ENCODE measurements at regions not wholly inside any gene's neighbourhood (a gene's known extent, or its start where the extent isn't known, plus 50 kb on each side); places are given as distances from the start of the nearest gene placed in this dataset.
"Not testable (repeated sequence)": the region's sequence is repeated elsewhere in the genome, so short reads cannot be mapped to it uniquely, and the experiment has no call there.

DNA sequence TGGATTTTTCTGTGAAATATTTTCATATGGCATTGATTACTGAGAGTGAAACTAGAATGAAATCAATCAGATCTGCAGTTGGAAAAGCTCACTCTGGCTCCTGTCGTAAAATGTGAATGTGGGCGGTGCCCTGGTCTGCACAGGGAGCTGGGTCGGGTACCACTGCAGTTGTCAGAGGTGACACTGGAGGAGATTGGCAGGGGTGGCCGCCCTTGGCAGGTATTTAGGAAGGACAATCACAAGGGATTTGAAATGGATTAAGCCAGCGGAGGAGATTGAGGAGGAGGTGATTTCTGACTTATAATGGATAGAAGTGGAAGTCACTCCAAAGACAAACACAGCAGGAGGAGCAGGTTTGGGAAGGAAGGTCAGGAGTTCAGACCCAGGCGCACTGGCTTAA, 109.0 kb upstream of the ZNF479 start:
- H2BK20ac ChIP-seq (ENCODE audit: low read length); FAIRE-seq; CTCF ChIA-PET (ENCODE audit: partially characterized antibody); H3K56ac ChIP-seq (replicated peaks; ENCODE audit: insufficient read length, low read depth, low read length); H3K23me2 ChIP-seq (ENCODE audit: low read depth, low read length); H2AK5ac ChIP-seq (ENCODE audit: low read depth, low read length); H3K23ac ChIP-seq (ENCODE audit: insufficient read length); H4K20me1 ChIP-seq (replicated peaks in 1 of 2; ENCODE audit: control insufficient read depth in 1 of 2, insufficient read depth in 2 of 2, low read length in 2 of 2); H2AFZ ChIP-seq (ENCODE audit: low read length); H3K14ac ChIP-seq (ENCODE audit: insufficient read length); H2BK120ac ChIP-seq (replicated peaks; ENCODE audit: low read depth, low read length); H3K79me2 ChIP-seq (ENCODE audit: control insufficient read depth in 1 of 2, insufficient read depth in 2 of 2, low read length in 2 of 2); H3K4me2 ChIP-seq (ENCODE audit: insufficient read depth in 1 of 2, low read depth in 2 of 2, low read length in 2 of 2); H3K27ac ChIP-seq (ENCODE audit: low read depth, low read length); POLR2A ChIA-PET (ENCODE audit: partially characterized antibody); H3K18ac ChIP-seq (ENCODE audit: extremely low read depth, low read length); H3K36me3 ChIP-seq (ENCODE audit: control insufficient read depth in 2 of 4, insufficient read depth in 4 of 4, low read length in 3 of 4); H3K9ac ChIP-seq (replicated peaks in 1 of 4; ENCODE audit: extremely low read depth in 1 of 4, low read depth in 3 of 4, low read length in 3 of 4); H4K8ac ChIP-seq (ENCODE audit: extremely low read depth, insufficient read depth, low read length); H3K4me3 ChIP-seq (ENCODE audit: extremely low read depth in 1 of 4, insufficient read depth in 2 of 4, low read depth in 3 of 4, low read length in 4 of 4); DNase-seq (ENCODE audit: low read depth in 1 of 2, low spot score in 2 of 2); H2BK15ac ChIP-seq (ENCODE audit: low read length); H4K5ac ChIP-seq (ENCODE audit: insufficient read length, low read depth, low read length); H3K79me1 ChIP-seq (ENCODE audit: low read depth, low read length); H4K91ac ChIP-seq (replicated peaks; ENCODE audit: insufficient read length, low read length); H2BK12ac ChIP-seq (ENCODE audit: low read depth, low read length); H2BK5ac ChIP-seq (ENCODE audit: low read depth, low read length); H3K4me1 ChIP-seq (replicated peaks in 1 of 4; ENCODE audit: control insufficient read depth in 3 of 4, insufficient read depth in 4 of 4, low read length in 3 of 4); H3K4ac ChIP-seq (replicated peaks; ENCODE audit: insufficient read length, low read depth, low read length); H3K27me3 ChIP-seq (replicated peaks in 1 of 4; ENCODE audit: control insufficient read depth in 3 of 4, extremely low read depth in 1 of 4, insufficient read depth in 3 of 4, low read length in 3 of 4): not testable (repeated sequence)
- WGBS, 2 experiments (ENCODE audit: extremely low coverage in 1 of 2, insufficient coverage in 1 of 2, insufficient read length in 1 of 2, insufficient replicate concordance in 2 of 2, low coverage in 1 of 2, low lambda C conversion rate in 2 of 2, missing lambda C conversion rate in 1 of 2): 81% methylated on average over 6 of the region's 6 CpGs; no CpG with 5 or more reads in 1 of the 2 experiments
- peaks cover 50 to 94% of the 10 kb centered on the region in 2 experiments for H3K9me3 ChIP-seq (ENCODE audit: insufficient read depth in 2 of 2, low read depth in 1 of 2, low read length in 1 of 2)

DNA sequence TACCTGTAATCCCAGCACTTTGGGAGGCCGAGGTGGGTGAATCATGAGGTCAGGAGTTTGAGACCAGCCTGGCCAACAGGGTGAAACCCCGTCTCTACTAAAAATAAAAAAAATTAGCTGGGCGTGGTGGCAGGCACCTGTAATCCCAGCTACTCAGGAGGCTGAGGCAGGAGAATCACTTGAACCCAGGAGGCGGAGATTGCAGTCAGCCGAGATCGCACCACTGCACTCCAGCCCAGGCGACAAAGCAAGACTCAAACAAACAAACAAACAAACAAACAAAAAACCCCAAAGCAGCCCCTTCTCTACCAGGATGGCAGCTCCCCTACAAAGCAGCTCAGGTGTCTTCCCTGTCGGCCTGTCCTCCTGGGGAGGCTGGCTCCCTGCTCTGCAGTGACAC, 111.3 kb upstream of the ZNF479 start:
- H3K14ac ChIP-seq (ENCODE audit: insufficient read length); H2BK5ac ChIP-seq (ENCODE audit: low read depth, low read length); H3K36me3 ChIP-seq (ENCODE audit: control insufficient read depth in 2 of 4, insufficient read depth in 4 of 4, low read length in 3 of 4); H2BK15ac ChIP-seq (ENCODE audit: low read length); DNase-seq (ENCODE audit: low read depth in 1 of 2, low spot score in 2 of 2); H3K4ac ChIP-seq (replicated peaks; ENCODE audit: insufficient read length, low read depth, low read length); H4K8ac ChIP-seq (ENCODE audit: extremely low read depth, insufficient read depth, low read length); H3K4me1 ChIP-seq (replicated peaks in 1 of 4; ENCODE audit: control insufficient read depth in 3 of 4, insufficient read depth in 4 of 4, low read length in 3 of 4); H2AK5ac ChIP-seq (ENCODE audit: low read depth, low read length); POLR2A ChIA-PET (ENCODE audit: partially characterized antibody); H3K23me2 ChIP-seq (ENCODE audit: low read depth, low read length); H3K4me2 ChIP-seq (ENCODE audit: insufficient read depth in 1 of 2, low read depth in 2 of 2, low read length in 2 of 2); H2BK20ac ChIP-seq (ENCODE audit: low read length); H3K23ac ChIP-seq (ENCODE audit: insufficient read length); FAIRE-seq; H2BK12ac ChIP-seq (ENCODE audit: low read depth, low read length); H4K5ac ChIP-seq (ENCODE audit: insufficient read length, low read depth, low read length); H3K56ac ChIP-seq (replicated peaks; ENCODE audit: insufficient read length, low read depth, low read length); H3K79me2 ChIP-seq (ENCODE audit: control insufficient read depth in 1 of 2, insufficient read depth in 2 of 2, low read length in 2 of 2); H3K4me3 ChIP-seq (ENCODE audit: extremely low read depth in 1 of 4, insufficient read depth in 2 of 4, low read depth in 3 of 4, low read length in 4 of 4); H4K20me1 ChIP-seq (replicated peaks in 1 of 2; ENCODE audit: control insufficient read depth in 1 of 2, insufficient read depth in 2 of 2, low read length in 2 of 2); H3K9ac ChIP-seq (replicated peaks in 1 of 4; ENCODE audit: extremely low read depth in 1 of 4, low read depth in 3 of 4, low read length in 3 of 4); H2BK120ac ChIP-seq (replicated peaks; ENCODE audit: low read depth, low read length); H3K18ac ChIP-seq (ENCODE audit: extremely low read depth, low read length); H3K27me3 ChIP-seq (replicated peaks in 1 of 4; ENCODE audit: control insufficient read depth in 3 of 4, extremely low read depth in 1 of 4, insufficient read depth in 3 of 4, low read length in 3 of 4); H2AFZ ChIP-seq (ENCODE audit: low read length); H3K79me1 ChIP-seq (ENCODE audit: low read depth, low read length); H4K91ac ChIP-seq (replicated peaks; ENCODE audit: insufficient read length, low read length); H3K27ac ChIP-seq (ENCODE audit: low read depth, low read length); CTCF ChIA-PET (ENCODE audit: partially characterized antibody): not testable (repeated sequence)
- WGBS, 2 experiments (ENCODE audit: extremely low coverage in 1 of 2, insufficient coverage in 1 of 2, insufficient read length in 1 of 2, insufficient replicate concordance in 2 of 2, low coverage in 1 of 2, low lambda C conversion rate in 2 of 2, missing lambda C conversion rate in 1 of 2): 76% methylated on average over 5 of the region's 8 CpGs; no CpG with 5 or more reads in 1 of the 2 experiments
- peaks cover 51 to 89% of the 10 kb centered on the region in 2 experiments for H3K9me3 ChIP-seq (ENCODE audit: insufficient read depth in 2 of 2, low read depth in 1 of 2, low read length in 1 of 2)

Data from H1 (cell line).